ENCODE measurements at regions not wholly inside any gene's neighbourhood (a gene's known extent, or its start where the extent isn't known, plus 50 kb on each side); places are given as distances from the start of the nearest gene placed in this dataset.

DNA sequence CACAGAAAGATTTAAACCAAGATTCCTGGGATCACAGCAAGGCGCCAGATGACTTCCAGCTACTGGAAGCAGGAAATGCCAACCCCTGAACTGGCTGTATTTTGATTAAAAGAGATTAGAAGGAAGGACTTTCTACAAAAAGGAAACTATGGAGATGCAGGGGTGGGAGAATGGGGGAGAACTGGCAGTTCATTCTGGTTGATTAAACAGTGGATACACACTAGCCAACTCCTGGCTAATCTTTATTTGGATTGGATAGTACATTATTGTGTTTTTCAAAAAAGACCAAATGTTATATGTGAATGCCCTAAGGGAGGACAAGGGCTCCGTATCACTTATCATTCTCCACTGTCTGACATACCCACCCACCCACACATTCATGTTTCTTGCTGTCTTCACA, 93.2 kb downstream of the CDO1 start:
- TF ChIP-seq, protein P1, sequence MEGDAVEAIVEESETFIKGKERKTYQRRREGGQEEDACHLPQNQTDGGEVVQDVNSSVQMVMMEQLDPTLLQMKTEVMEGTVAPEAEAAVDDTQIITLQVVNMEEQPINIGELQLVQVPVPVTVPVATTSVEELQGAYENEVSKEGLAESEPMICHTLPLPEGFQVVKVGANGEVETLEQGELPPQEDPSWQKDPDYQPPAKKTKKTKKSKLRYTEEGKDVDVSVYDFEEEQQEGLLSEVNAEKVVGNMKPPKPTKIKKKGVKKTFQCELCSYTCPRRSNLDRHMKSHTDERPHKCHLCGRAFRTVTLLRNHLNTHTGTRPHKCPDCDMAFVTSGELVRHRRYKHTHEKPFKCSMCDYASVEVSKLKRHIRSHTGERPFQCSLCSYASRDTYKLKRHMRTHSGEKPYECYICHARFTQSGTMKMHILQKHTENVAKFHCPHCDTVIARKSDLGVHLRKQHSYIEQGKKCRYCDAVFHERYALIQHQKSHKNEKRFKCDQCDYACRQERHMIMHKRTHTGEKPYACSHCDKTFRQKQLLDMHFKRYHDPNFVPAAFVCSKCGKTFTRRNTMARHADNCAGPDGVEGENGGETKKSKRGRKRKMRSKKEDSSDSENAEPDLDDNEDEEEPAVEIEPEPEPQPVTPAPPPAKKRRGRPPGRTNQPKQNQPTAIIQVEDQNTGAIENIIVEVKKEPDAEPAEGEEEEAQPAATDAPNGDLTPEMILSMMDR (conservative IDR thresholded peaks at IDR 0.05; ENCODE audit: low read depth, low read length), result no peak
- TF ChIP-seq POLR2A (IDR thresholded peaks at IDR 0.05; ENCODE audit: low read depth, low read length) (no peak), MXI1 (IDR thresholded peaks at IDR 0.05; ENCODE audit: borderline replicate concordance, low read depth, low read length) (no peak), SMC3 (IDR thresholded peaks at IDR 0.05; ENCODE audit: low read depth, low read length) (no peak), BHLHE40 (IDR thresholded peaks at IDR 0.05; ENCODE audit: low read depth, low read length) (no peak), MAFK (IDR thresholded peaks at IDR 0.05; ENCODE audit: low read depth, low read length) (no peak), RAD21 (IDR thresholded peaks at IDR 0.05; ENCODE audit: low read length) (no peak), CEBPB (IDR thresholded peaks at IDR 0.05; ENCODE audit: low read depth, low read length) (no peak), MAZ (IDR thresholded peaks at IDR 0.05; ENCODE audit: borderline replicate concordance, low read depth, low read length) (no peak), RCOR1 (IDR thresholded peaks at IDR 0.05; ENCODE audit: insufficient replicate concordance, low read length) (no peak), RFX5 (IDR thresholded peaks at IDR 0.05; ENCODE audit: low read depth, low read length) (no peak)
- TF ChIP-seq, protein P2, sequence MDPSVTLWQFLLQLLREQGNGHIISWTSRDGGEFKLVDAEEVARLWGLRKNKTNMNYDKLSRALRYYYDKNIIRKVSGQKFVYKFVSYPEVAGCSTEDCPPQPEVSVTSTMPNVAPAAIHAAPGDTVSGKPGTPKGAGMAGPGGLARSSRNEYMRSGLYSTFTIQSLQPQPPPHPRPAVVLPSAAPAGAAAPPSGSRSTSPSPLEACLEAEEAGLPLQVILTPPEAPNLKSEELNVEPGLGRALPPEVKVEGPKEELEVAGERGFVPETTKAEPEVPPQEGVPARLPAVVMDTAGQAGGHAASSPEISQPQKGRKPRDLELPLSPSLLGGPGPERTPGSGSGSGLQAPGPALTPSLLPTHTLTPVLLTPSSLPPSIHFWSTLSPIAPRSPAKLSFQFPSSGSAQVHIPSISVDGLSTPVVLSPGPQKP (IDR thresholded peaks at IDR 0.05; ENCODE audit: borderline replicate concordance, low read depth, low read length), result no peak
- TF ChIP-seq, protein P3, sequence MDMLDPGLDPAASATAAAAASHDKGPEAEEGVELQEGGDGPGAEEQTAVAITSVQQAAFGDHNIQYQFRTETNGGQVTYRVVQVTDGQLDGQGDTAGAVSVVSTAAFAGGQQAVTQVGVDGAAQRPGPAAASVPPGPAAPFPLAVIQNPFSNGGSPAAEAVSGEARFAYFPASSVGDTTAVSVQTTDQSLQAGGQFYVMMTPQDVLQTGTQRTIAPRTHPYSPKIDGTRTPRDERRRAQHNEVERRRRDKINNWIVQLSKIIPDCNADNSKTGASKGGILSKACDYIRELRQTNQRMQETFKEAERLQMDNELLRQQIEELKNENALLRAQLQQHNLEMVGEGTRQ (IDR thresholded peaks at IDR 0.05; ENCODE audit: low read depth, low read length), result no peak
